GM19468 (cell line): ENCODE measurements at regions not wholly inside any gene's neighbourhood (a gene's known extent, or its start where the extent isn't known, plus 50 kb on each side); places are given as distances from the start of the nearest gene placed in this dataset.

Source experiments
- ATAC-seq: cut with Tn5 transposase; IDR thresholded peaks from one replicate; pipeline ENCODE4 v1.9.1; 2021; ENCODE audit warnings: mild to moderate bottlenecking, moderate library complexity, moderate number of reproducible peaks; ENCODE audit not compliant: unreplicated experiment; ENCODE audit errors: extremely low read depth

DNA sequence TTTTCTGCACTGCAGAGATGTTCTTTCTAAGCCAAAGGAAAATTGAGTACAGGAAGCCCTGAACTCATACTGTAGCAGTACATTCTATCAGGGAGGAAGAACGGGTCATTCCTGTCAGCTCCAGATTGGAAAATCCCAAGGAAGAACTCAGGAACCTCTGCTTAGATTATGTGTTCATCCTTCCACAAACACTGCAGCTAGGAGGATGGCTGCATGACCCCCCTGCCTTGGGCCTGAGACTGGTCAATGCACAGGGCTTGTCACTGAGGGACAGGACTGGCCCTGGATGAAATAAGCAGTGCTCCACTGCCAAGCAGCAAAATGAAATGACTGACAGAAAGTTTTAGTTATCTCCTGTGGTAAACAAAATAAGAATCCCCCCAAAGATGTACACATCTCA lies 1406.8 kb upstream of the TMEM132C start:
- no peak for ATAC-seq

DNA sequence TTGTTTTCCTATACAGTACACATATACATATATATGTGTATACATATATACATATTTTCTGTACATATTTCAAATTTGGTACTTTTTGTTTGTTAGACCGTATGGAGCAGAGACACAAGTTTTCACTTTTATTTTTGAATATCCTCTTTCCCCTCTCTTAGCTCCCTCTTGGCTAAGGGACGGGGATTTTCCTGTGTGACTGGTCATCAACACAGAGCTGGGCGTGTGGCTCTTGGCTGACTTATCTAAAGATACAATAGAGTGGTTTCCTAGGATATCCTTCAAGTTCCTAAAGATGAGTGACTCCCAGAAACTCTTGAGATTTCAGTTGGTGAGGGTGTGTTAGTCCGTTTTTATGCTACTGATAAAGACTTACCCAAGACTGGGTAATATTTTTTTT lies 1404.5 kb upstream of the TMEM132C start:
- no peak for ATAC-seq

DNA sequence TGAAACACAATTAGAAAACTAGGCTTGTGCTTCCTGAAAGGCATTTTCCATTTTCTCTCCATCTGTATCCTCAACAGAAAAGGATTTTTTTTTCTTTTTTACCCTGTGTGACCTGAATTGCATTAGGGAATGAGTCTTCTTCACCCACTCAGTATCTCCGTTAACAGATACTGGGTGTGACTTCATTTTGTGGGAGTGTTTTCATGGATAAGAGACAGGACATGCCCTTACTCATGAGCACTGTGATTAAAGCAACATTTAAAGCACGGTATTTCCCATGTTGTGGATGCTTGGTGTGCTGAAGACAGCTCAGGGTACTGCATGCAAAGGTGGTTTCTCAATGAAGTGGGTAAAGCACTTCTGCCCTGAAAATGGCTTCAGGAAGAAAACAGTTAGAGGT lies 1397.3 kb upstream of the TMEM132C start:
- no peak for ATAC-seq

DNA sequence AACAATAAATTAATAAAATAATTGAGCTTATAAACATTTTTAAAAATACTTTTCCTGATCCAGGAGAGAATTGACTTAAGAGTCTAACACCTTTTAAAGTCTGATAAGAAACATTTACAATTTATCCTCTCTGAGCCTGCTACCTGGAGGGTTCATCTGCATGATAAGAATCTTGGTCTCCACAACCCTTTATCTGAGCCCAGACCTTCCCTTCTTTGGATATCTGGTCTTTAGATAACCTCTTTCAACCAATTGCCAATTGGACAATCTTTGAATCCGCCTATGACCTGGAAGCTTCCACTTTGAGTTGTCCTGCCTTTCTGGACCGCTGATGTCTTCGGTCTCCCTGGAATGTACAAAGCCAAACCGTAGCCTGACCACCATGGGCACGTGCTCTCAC lies 1393.3 kb upstream of the TMEM132C start:
- ATAC-seq, result no peak

DNA sequence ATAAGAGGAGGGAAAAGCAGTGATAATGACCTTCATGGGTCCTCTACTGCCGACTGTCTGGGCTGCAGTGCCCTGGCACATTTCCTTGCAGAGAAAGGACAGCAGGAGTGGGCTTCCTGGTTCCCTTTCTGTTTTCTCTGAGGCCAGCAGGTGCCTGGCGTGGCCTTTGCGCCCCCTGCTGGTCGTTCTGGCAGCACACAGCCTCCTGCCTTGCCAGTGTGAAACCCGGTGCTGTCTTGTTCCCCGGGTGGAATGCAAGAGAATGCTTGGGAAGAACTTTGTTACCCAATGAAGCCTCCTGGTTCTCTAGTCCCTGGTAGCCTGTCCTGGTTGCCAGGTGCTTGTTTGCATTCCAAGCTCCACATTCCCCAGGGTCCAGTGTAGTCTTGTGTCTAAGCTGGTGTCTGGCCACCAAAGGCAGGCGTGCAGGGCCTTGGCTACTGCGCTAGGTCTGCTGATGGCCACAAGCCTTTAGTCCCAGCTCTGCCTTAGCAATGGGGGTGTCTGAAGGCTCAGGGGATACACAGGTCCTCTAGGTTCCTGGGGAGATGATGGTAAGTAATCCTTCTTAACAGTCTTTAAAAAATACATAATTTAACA lies 1392.4 kb upstream of the TMEM132C start:
- no peak for ATAC-seq

DNA sequence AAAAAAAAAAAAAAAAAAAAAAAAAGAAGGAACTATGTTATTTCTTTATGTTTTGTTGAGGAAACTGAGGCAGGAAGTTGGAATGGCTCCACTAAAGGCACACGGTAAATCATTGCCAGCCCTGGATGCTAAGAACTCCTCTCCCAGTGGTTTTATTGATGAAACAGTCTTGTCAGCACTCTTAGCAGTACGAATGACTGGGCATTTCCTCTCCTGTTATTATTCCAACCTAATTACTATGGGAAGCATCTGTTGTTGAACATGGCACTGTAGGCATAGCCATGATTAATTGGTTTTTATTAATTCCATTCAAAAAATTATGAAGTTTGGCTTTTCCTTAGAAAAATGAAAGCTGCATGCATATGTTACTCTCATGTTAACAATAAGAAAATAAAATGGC lies 1387.1 kb upstream of the TMEM132C start:
- no peak for ATAC-seq

DNA sequence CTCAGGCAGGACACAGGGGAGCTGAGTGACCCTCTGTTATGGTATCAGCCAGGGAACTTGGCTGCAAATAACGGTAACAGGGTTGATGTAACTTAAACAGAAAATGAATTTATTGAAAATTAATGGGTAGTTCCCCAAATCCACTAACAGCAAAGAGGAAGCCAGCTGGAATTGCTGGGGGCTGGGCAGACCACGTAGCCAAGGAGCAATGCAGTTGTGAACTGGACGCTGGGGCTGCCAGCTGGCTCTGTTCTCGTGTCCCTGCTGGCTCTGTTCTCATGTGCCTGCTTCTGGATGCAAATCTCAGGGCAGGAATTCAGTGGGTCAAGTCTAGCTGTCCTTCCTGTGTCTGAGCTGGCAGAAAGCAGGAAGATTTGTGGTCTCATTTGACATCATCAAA lies 1383.3 kb upstream of the TMEM132C start:
- ATAC-seq, result no peak

DNA sequence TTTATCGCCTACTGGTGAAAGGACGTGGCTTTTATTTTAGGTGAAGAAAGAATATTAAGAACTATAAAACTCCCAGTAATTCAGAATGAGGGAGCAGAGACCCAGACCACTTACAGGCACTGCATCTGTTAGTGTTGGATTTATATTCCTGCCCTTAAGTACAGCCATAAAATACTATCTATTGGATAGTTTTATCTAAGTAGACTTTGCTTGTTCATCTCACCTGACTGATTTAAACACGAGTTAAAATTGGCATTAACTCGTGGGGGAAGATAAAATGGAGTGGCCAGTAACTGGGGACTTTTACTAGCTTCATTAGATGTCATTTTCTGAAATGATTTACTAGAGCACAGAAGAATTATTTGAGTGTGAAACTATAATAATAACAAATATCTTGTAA lies 1377.5 kb upstream of the TMEM132C start:
- no peak for ATAC-seq

DNA sequence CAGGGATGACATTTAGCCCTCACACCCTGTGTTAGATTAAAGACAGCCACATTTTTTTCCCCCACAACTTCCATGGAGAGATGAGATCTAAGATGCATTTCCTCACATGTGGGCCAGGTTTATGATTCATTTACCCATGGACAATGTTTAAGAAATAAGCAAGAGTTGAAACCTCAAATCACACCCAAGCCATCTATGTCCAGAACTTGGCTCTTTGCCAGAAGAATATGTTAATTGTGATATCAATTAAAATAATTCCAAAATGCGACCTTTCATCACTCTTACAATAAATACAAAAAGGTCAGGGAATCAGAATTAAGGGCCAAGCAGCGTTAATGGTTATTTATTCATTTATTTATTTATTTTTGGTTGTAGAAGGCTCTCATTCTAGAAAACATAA lies 1376.9 kb upstream of the TMEM132C start:
- no peak for ATAC-seq

DNA sequence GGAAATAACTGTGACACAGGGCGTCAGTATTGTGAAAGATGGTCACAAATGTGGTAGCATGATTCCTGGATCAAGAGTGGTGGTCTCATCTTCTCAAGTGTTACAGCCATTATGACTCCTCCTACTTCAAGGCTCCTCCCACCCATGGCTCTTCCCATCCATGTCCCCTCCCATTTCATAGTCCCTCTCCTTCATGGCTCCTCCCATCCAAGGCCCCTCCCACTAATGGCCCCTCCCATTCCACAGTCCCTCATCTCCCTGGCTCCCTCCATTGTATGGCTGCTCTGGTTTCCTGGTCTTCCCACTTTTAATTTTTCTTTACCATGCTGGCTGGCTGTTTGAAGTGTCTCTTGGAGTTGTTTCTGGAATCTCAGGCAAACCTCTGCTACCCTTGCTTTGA lies 1375.2 kb upstream of the TMEM132C start:
- ATAC-seq, result no peak

DNA sequence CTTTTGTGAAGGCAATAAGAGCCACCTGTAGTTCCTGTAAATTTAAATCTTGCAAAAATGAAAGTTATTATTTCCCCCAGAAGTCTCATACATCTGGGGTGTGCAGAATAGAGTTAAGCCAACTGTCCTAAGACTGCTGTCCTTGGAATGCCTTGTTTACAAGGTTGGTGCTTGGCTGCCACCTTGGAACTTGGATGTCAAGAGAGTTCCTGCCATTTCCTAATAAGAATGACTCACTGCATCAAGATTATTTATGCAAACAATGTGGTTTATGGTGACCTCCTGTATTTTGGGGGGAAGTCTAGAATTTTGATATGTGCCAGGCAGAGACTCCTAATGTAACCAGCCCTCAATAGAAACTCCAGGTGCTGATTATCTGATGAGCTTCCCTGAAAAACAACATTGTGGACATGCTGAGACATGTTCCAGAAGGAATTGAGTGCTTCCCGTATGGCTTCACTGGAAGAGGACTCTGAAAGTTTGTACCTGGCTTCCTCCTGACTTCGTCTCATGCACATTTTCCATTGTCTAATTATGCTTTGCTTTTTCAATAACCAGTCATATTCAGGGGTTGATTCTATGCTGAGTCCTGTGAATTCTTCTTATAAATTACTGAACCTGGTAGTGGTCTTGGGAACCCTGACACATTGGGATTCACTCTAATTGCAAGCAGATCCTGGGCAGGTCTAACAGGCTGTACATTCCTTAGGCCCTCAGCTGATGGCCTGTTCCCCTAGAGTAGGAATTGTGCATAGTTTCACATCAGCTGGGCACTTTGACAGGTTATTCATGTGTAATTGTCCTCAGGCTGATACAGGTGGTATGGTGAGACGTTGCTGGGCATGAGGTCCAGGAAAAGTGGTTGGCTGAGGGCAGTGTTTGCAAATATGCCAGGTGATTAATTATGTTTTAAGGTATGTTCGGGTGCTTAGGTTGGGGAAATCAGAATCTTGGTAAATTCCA lies 1370.7 kb upstream of the TMEM132C start:
- no peak for ATAC-seq

DNA sequence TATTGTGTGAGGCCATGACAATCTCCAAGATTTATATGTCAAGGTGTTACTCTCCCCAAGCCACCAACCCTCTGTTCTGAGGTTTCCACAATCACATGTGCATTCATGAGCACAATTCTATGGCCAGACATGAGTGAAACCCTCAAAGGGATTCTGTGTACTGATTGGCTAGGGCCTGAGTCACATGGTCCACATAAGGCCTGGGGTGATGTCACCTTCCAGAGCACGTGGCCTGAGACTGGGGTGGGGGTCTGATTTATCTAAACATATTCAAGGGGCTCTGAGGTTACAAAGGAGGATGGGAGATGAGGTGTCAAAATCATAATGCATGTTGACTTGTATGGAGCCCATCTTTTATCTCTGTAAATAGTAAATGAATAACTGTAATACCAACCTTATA lies 1369.9 kb upstream of the TMEM132C start:
- ATAC-seq, result no peak

DNA sequence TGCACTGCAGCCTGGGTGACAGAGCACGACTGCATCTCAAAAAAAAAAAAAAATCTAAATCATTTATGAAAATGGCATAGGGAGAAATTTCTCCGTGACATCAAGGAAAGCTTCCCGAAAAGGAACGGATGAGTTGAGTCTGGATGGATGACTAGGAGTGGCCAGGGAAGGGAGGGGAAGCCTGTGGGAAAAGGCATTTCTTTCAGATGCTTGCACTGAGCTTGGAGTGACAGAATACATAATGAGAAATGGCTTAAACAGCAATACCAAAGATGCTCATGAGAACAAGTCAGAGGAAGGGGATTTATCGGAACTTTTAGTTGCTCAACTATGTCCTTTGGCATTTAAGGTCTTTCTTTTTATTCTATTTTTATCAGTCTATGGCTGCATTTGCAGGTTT lies 1369.2 kb upstream of the TMEM132C start:
- no peak for ATAC-seq

DNA sequence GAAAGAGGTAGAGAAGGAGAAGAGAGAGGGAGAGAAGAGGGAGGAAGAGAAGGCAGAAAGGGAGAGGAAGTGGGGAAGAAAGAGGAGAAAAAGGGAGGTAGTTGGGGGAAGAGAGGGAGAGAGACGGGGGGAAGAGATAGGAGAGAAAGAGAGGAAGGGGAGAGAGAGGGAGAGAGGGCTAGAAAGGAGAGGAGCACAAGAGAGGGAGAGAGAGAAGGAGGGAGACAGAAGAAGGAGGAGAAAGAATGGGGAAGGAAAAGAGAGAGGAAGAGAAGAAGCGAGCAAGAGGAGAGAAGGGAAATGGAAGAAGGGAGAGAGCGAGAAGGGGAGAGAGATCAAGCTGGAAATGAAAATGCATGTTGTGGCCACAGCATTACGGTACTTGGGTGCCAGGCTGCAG lies 1368.4 kb upstream of the TMEM132C start:
- no peak for ATAC-seq

DNA sequence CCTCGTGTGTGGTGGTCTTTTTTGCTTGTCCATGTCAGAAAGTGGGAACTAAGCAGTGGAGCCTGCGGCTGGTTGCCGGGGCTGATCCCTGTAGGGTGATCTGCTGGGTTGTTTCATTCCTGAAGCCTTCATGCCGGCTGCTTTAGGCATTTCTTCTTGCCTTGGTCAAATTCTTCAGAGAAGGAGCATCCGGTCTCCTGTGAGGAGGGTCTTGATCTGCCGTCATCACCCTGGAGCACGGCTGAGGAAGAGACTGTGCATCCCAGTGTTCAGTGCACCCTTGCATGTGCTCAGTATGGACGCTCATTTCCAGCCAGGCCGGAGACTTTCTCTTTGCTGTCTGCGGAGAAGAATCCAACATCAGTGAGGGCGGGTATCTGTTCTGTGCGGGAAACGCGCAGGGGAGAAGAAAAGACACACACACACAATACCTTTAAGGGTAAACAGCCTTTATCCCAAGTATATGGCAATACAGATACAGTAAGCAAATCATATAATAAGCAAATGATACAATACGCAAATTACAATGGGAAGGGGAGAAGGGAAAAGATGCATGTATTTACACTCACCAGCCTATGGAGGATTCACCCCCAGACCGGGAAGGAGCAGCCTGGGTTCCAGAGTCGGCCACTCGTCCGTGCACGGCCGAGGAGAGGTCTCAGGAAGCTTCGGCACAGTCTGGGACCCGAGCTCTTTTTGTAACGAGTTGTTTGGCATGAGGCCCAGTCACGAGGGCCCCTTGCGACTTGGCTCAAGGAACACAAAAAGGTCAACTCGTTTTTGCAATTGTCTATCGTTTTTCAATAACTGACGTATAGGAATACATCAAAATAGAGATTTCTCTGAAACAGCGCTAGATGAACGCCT lies 1366.8 kb upstream of the TMEM132C start:
- no peak for ATAC-seq

DNA sequence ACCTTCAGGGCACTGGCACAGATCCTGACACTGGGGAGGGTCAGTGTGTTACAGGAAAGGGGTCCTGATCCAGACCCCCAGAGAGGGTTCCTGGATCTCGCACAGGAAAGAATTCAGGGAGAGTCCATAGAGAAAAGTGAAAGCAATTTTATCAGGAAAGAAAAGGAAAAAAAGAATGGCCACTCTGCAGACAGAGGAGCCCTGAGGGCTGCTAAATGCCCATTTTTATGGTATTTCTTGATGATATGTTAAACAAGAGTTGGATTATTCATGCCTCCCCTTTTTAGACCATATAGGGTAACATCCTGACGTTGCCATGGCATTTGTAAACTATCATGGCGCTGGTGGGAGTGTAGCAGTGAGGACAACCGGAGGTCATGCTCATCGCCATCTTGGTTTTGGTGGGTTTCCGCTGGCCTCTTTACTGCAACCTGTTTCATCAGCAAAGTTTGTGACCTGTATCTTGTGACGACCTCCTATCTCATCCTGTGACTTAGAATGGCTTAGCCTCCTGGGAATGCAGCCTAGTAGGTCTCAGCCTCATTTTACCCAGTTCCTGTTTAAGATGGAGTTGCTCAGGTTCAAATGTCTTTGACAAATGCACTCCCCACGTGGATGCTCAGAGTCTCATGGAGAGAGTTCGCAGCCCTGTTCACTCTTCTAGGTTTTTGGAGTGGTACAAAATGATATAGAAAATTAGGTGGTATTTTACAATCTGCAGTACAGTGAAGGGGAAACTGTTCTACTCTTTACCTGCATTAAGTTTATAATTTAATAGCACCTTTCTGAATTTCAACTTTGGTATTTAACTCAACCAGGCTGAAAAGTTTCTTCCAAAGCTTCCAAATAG lies 1363.7 kb upstream of the TMEM132C start:
- ATAC-seq, result no peak

DNA sequence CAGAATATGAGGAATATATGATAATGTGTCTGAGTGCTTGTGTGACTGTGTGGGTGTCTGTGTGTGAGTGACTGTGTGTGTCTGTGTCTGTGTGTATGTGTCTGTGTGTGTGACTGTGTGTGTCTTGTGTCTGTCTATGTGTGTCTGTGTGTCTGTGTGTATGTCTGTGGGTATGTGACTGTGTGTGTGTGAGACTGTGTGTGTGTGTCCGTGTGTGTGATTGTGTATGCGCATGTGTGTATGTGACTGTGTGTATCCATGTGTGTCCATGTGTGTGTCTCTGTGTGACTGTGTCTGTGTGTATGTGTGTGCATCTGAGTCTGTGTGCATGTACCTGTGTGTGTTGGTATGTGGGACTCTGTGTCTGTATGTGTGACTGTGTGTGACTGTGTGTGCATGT lies 1361.2 kb upstream of the TMEM132C start:
- ATAC-seq, result no peak

DNA sequence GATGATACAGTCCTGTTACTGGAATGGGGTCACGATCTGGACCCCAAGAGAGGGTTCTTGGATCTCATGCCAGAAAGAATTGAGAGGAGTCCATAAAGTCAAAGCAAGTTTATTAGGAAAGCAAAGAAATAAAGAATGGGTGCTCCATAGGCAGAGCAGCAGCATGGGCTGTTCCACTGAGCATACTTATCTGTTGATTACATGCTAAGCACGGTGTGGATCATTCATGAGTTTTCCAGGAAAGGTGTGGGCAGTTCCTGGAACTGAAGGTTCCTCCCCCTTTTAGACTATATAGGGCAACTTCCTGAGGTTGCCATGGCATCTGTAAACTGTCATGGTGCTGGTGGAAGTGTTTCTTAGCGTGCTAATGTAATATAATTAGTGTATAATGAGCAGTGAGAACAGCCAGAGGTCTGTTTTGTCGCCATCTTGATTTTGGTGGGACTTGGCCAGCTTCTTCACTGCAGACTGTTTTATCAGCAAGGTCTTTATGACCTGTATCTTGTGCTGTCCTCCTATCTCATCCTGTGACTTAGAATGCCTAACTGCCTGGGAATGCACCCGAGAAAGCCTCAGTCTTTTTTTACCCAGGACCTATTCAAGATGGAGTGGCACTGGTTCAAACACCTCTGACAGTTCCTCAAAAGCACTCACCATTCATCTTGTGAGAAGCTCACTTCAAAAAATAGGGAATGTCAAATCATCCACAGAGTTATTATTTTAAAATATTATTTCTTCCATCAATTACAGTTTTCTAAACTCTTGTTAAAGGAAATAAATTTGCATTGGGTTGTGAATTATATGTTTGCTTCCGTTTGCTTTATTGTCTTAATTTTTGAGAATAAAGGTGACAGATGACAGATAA lies 1358.8 kb upstream of the TMEM132C start:
- no peak for ATAC-seq

DNA sequence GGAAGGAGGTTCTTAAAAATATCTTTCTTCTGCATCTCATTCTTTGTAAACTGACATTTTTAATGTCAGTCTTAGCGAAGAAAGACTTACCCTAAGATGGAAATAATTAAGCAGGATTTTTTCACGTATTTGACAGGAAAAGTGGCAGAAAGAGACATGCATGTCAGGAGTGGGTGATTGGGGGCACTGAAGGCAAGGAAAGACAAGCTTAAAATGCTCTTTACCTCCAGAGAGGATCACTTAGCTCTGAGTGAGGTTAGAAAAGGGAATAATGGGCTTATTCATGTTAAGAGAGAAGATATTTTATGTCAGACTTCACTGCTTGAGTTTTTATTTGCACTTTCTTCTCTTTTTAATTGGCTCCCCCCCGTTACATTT lies 1358.2 kb upstream of the TMEM132C start:
- no peak for ATAC-seq
